Omental fat pad (tissue), 3 donors: ENCODE measurements at regions not wholly inside any gene's neighbourhood (a gene's known extent, or its start where the extent isn't known, plus 50 kb on each side); places are given as distances from the start of the nearest gene placed in this dataset.

Experiments
- ATAC-seq: fragments of 150-250 bp; one replicate; pipeline ENCODE4 v1.9.1; 2016; ENCODE audit warnings: mild to moderate bottlenecking, moderate library complexity; ENCODE audit not compliant: low FRiP score
- DNase-seq: peaks from one replicate; pipeline ENCODE4 v3.0.0-alpha.2; 2019; ENCODE audit warnings: low spot score
- TF ChIP-seq, protein P1 (sequence below), 3 donors: fragments of 450-650 bp; IDR thresholded peaks; one replicate each; pipeline ENCODE4 v1.5.1; 2016 to 2017; ENCODE audit warnings: antibody characterized with exemption in 3 of 3, mild to moderate bottlenecking in 3 of 3, moderate library complexity in 2 of 3

GRCh38 chr15:62745621-62746225 is 296.8 kb upstream of the TPM1 start:
- ATAC-seq (no peak), DNase-seq (no peak)
- TF ChIP-seq, protein P1, sequence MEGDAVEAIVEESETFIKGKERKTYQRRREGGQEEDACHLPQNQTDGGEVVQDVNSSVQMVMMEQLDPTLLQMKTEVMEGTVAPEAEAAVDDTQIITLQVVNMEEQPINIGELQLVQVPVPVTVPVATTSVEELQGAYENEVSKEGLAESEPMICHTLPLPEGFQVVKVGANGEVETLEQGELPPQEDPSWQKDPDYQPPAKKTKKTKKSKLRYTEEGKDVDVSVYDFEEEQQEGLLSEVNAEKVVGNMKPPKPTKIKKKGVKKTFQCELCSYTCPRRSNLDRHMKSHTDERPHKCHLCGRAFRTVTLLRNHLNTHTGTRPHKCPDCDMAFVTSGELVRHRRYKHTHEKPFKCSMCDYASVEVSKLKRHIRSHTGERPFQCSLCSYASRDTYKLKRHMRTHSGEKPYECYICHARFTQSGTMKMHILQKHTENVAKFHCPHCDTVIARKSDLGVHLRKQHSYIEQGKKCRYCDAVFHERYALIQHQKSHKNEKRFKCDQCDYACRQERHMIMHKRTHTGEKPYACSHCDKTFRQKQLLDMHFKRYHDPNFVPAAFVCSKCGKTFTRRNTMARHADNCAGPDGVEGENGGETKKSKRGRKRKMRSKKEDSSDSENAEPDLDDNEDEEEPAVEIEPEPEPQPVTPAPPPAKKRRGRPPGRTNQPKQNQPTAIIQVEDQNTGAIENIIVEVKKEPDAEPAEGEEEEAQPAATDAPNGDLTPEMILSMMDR (IDR thresholded peaks at IDR 0.05) = no peak

DNA sequence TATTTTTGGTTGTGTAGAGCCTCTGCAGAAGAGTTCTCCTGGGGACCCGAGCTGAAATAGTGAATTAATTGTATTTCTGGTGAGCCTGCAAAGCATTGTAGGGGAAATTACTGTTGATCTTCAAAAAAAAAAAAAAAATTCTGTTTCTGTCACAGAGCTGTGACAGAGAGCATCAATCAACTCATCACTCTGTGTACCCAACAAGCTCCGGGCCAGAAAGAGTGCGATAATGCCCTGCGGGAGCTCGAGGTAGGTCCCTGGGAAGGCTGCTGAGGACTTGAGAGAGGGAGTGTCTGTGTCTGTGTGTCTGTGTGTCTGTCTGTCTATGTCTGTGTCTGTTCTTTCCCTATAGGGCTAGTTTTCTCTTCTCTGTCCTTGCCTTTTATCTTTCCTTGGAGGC is 294.4 kb upstream of the TPM1 start:
- TF ChIP-seq, protein P1 (IDR thresholded peaks at IDR 0.05) = no peak
- no peak for DNase-seq
- ATAC-seq = no peak

DNA sequence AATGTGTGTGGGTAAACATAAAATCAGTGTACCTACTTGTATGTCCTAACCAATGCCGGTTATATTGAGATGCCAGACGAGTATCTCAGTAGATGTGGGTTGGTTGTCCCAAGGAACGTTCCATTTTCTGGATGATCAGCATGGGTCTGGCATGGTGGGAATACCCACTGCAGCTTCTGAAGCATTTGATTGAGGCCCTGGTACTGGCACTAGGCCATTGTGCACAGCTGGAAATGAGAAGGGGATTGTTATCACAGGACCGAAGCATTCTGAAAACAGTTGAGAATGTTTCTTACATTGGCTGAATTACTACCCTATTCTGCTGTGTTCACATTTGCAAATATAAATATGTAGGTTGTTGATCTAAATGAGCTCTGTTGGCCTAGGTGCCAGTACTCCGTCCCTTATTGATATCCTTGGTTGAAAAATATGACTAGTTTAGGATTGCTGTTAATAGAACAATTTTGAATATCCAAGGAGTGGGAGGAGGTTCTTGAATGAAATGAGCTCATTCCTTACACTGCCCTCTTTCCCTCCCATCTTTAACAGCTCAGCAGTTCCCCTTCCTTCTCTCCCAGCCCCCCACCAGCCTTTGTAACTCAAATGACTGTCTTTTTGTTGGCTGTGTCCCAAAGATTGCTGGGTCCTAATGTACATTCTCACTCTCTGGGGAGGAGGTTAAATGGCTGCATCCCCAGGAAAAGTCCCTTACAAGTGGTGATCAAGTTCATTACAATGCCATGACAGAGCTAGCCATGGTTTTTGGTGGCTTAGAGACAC is 293.3 kb upstream of the TPM1 start:
- ATAC-seq = no peak
- no peak for DNase-seq
- TF ChIP-seq, protein P1 (IDR thresholded peaks at IDR 0.05) = no peak

GRCh38 chr15:62750471-62750870 is 292.1 kb upstream of the TPM1 start:
- TF ChIP-seq, protein P1 (IDR thresholded peaks at IDR 0.05) = no peak
- no peak for DNase-seq
- no peak for ATAC-seq

- DNase-seq (no peak), ATAC-seq (no peak)
- TF ChIP-seq, protein P1 (IDR thresholded peaks at IDR 0.05) = no peak
Measured at GRCh38 chr15:62752657-62753517, 289.7 kb upstream of the TPM1 start.

DNA sequence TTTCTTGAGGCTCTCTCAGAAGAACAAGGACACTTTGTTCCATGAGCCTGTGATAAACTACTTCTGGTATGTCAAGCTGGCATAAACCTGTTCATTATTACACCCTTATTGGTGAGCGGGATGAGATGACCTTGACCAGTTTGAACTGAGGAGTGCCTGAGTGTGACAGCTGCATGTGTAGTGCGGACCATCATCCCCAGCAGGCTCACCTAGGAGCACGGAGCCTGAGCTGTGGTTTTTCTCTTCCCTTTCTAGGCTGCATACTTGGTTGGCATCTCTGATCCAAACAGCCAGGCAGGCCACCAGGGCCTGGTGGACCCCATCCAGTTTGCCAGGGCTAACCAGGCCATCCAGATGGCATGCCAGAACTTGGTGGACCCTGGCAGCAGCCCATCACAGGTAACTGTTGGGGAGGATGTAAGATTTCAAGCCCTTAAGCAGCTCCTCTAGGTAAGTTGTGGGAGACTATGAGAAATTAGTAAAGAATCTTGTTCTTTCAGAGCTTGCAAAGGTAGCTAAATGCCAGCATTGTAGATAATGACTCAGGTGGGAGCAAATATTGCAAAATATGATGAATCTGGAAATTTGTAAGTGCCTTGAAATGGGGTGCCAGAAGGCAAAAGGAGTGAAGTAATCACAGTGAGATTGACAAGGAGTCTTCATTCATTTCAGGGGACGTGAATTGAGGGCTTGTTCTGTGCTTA is 288.9 kb upstream of the TPM1 start:
- DNase-seq = no peak
- TF ChIP-seq, protein P1 (IDR thresholded peaks at IDR 0.05) = no peak
- ATAC-seq = no peak
